GM12878 (cell line): ENCODE measurements at regions not wholly inside any gene's neighbourhood (a gene's known extent, or its start where the extent isn't known, plus 50 kb on each side); places are given as distances from the start of the nearest gene placed in this dataset.

Experiments used
- ATAC-seq: fragments of 200-7000 bp; cut with Tn5 transposase; 3 replicates; pipeline ENCODE4 v1.9.1; 2020; ENCODE audit warnings: mild to moderate bottlenecking, moderate library complexity
- BruUV-seq: library from RNA; stranded (reverse); fragments of 400-500 nt; replicated peaks from 2 replicates; lab custom pipeline; 2021; lab: Mats Ljungman, UMichigan
- CTCF ChIA-PET: fragments of 300-600 bp; sonication (Branson Sonifier 250); formaldehyde crosslinking; extraction: SDS; loops from one replicate; lab custom pipeline; 2021; ENCODE audit warnings: inconsistent platforms; lab: Yijun Ruan, JAX
- POLR2A ChIA-PET: fragments of 350-600 bp; formaldehyde crosslinking; extraction: SDS; loops from one replicate; lab custom pipeline; 2021; ENCODE audit warnings: inconsistent platforms; lab: Charles Lee
- RAD21 ChIA-PET: fragments of 300-600 bp; sonication (Branson Sonifier 250); formaldehyde crosslinking; loops from one replicate; lab custom pipeline; 2023; ENCODE audit warnings: antibody characterized with exemption; ENCODE audit not compliant: unreplicated experiment; lab: Charles Lee
- SMC1A ChIA-PET: fragments of 300-600 bp; sonication (Branson Sonifier 250); formaldehyde crosslinking; loops from one replicate; lab custom pipeline; 2023; ENCODE audit not compliant: unreplicated experiment, uncharacterized antibody; lab: Charles Lee
- DNase-seq: peaks from one replicate; pipeline ENCODE4 v3.0.0-alpha.2; 2011; ENCODE audit warnings: low read depth, low spot score
- FAIRE-seq: peaks from 3 replicates; lab custom pipeline; 2011; peaks lifted over from hg19 to GRCh38; lab: Jason Lieb, UNC
- H2AFZ ChIP-seq: 2 replicates; pipeline ENCODE4 v1.6.0; 2011; ENCODE audit warnings: low read depth, low read length, control low read depth; ENCODE audit not compliant: control insufficient read depth
- H3K27ac ChIP-seq: 2 replicates; pipeline ENCODE4 v1.5.1; 2011; ENCODE audit warnings: control low read depth; ENCODE audit not compliant: control insufficient read depth, insufficient read depth
- H3K27me3 ChIP-seq, 2 experiments: replicated peaks in 1 of 2; 2 replicates each; pipeline versions ENCODE4 v1.6.0 to v1.6.1; 2011; ENCODE audit warnings: low read length in 1 of 2; ENCODE audit not compliant: control insufficient read depth in 2 of 2, insufficient read depth in 2 of 2
- H3K36me3 ChIP-seq, 2 experiments: 2 replicates each; pipeline ENCODE4 v1.5.1; 2011; ENCODE audit warnings: low read length in 1 of 2; ENCODE audit not compliant: control insufficient read depth in 2 of 2, insufficient read depth in 2 of 2
- H3K4me1 ChIP-seq: 2 replicates; pipeline ENCODE4 v1.6.1; 2011; ENCODE audit warnings: mild to moderate bottlenecking, low read length, moderate library complexity, mixed read lengths; ENCODE audit not compliant: control insufficient read depth, insufficient read depth
- H3K4me2 ChIP-seq: 2 replicates; pipeline ENCODE4 v1.6.0; 2011; ENCODE audit warnings: control low read depth; ENCODE audit not compliant: control insufficient read depth, insufficient read depth
- H3K4me3 ChIP-seq: fragments of 200-600 bp; sonication (generic); 2 replicates; pipeline ENCODE4 v1.5.1; 2016
- H3K79me2 ChIP-seq: 2 replicates; pipeline ENCODE4 v1.6.0; 2011; ENCODE audit warnings: low read length; ENCODE audit not compliant: control insufficient read depth, insufficient read depth
- H3K9ac ChIP-seq: 2 replicates; pipeline ENCODE4 v1.8.0; 2011; ENCODE audit warnings: low read length, control low read depth, mixed read lengths; ENCODE audit not compliant: control insufficient read depth, insufficient read depth
- H3K9me3 ChIP-seq: replicated peaks from 3 replicates; pipeline ENCODE4 v1.5.1; 2011; ENCODE audit warnings: mild to moderate bottlenecking, low read length; ENCODE audit not compliant: control insufficient read depth, insufficient read depth
- H4K20me1 ChIP-seq: 2 replicates; pipeline ENCODE4 v1.6.0; 2011; ENCODE audit not compliant: control insufficient read depth, insufficient read depth
- BHLHE40 ChIP-seq, 2 experiments: fragments of 450-650 bp in 1 of 2; IDR thresholded peaks; 2 replicates each; pipeline ENCODE4 v1.6.1; 2011 to 2017; ENCODE audit warnings: low read depth in 2 of 2, borderline replicate concordance in 1 of 2, improper control_type of control experiment in 1 of 2, low read length in 1 of 2, mild to moderate bottlenecking in 1 of 2
- GATAD2B ChIP-seq: fragments of 450-650 bp; conservative IDR thresholded peaks from 2 replicates; pipeline ENCODE4 v1.6.1; 2017; ENCODE audit warnings: low read depth, mild to moderate bottlenecking, moderate library complexity
- HDAC2 ChIP-seq: fragments of 200-600 bp; sonication (generic); IDR thresholded peaks from 2 replicates; pipeline ENCODE4 v1.6.1; 2017
- MEF2A ChIP-seq: IDR thresholded peaks from 2 replicates; pipeline ENCODE4 v1.6.1; 2011; ENCODE audit warnings: low read depth, mild to moderate bottlenecking, low read length, moderate library complexity; ENCODE audit not compliant: insufficient read depth
- MTA2 ChIP-seq: fragments of 450-650 bp; IDR thresholded peaks from 2 replicates; pipeline ENCODE4 v1.6.1; 2016; ENCODE audit warnings: low read depth, mild to moderate bottlenecking, moderate library complexity
- SMAD5 ChIP-seq: IDR thresholded peaks from 2 replicates; pipeline ENCODE4 v1.6.1; 2016; ENCODE audit warnings: antibody characterized with exemption, low read depth
- WRNIP1 ChIP-seq: IDR thresholded peaks from 2 replicates; pipeline ENCODE4 v1.6.1; 2011; ENCODE audit warnings: low read depth, low read length, improper control_type of control experiment, borderline replicate concordance
- WGBS: methylation state at CpG from one replicate; pipeline ENCODE4 v1.1.6; 2016; ENCODE audit warnings: low lambda C conversion rate; ENCODE audit not compliant: insufficient replicate concordance, insufficient coverage; ENCODE audit errors: missing lambda C conversion rate; 5-methylcytosine and 5-hydroxymethylcytosine counted together
- in situ Hi-C: fragments of 300-500 bp; cut with MboI; formaldehyde crosslinking; loops from 9 replicates; pipeline ENCODE4 v1.14.3; 2018; ENCODE audit warnings: mixed read lengths
- intact Hi-C: fragments of 100-400 bp; cut with micrococcal nuclease; formaldehyde crosslinking; loops from one replicate; pipeline ENCODE4 v1.14.2; 2022; ENCODE audit not compliant: unreplicated experiment
- TF ChIP-seq, protein P1 (sequence below): IDR thresholded peaks from 2 replicates; pipeline ENCODE4 v1.6.1; 2012; ENCODE audit warnings: mild to moderate bottlenecking, low read depth, low read length
- TF ChIP-seq, protein P2 (sequence below): IDR thresholded peaks from 2 replicates; pipeline ENCODE4 v1.6.1; 2011; ENCODE audit warnings: borderline replicate concordance, low read depth, mild to moderate bottlenecking, moderate library complexity, mixed read lengths, low read length; ENCODE audit not compliant: insufficient read depth; ENCODE audit errors: extremely low read length

DNA sequence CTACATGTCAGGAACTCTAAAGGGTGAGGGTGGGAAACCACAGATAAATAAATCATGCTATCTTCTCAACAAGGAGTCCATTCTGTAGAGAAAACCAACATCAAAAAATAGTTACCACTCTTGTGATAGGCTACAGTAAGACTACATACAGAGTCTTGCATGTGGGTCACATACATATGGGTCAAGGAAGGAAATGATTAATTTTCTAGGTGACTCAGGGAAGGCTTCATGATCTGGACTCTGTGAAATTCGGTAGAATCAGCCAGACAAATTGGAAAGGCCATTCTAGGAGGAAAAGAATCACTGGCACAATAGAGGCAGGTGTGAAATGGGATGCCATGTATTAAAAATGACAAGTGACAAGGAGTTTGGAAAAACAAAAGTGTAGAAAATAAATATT is 638.9 kb downstream of the LIG4 start:
- BruUV-seq, result no TSS peak
- Histone ChIP-seq H2AFZ (no peak overlapping the region), H3K27me3 (no peaks in the 10 kb centered on the region), H3K4me2 (no peak overlapping the region), H4K20me1 (no peaks in the 10 kb centered on the region), H3K4me3 (no peak overlapping the region), H3K9ac (no peak overlapping the region), H3K79me2 (no peaks in the 10 kb centered on the region), H3K9me3 (no peaks in the 10 kb centered on the region), H3K4me1 (no peaks in the 10 kb centered on the region), H3K27ac (no peak overlapping the region), H3K36me3 (no peaks in the 10 kb centered on the region)
- POLR2A ChIA-PET, result no interaction called here
- ATAC-seq, result no peak
- SMC1A ChIA-PET, result no interaction called here
- FAIRE-seq, result no peak
- no peak for DNase-seq
- intact Hi-C loops, result no loop called here
- TF ChIP-seq SMAD5 (no peak), WRNIP1 (no peak), HDAC2 (no peak), GATAD2B (no peak), MEF2A (no peak), MTA2 (no peak), BHLHE40 (IDR thresholded peaks at IDR 0.05; ENCODE audit: borderline replicate concordance in 1 of 2, low read depth in 2 of 2, low read length in 1 of 2) (no peak)
- TF ChIP-seq, protein P1, sequence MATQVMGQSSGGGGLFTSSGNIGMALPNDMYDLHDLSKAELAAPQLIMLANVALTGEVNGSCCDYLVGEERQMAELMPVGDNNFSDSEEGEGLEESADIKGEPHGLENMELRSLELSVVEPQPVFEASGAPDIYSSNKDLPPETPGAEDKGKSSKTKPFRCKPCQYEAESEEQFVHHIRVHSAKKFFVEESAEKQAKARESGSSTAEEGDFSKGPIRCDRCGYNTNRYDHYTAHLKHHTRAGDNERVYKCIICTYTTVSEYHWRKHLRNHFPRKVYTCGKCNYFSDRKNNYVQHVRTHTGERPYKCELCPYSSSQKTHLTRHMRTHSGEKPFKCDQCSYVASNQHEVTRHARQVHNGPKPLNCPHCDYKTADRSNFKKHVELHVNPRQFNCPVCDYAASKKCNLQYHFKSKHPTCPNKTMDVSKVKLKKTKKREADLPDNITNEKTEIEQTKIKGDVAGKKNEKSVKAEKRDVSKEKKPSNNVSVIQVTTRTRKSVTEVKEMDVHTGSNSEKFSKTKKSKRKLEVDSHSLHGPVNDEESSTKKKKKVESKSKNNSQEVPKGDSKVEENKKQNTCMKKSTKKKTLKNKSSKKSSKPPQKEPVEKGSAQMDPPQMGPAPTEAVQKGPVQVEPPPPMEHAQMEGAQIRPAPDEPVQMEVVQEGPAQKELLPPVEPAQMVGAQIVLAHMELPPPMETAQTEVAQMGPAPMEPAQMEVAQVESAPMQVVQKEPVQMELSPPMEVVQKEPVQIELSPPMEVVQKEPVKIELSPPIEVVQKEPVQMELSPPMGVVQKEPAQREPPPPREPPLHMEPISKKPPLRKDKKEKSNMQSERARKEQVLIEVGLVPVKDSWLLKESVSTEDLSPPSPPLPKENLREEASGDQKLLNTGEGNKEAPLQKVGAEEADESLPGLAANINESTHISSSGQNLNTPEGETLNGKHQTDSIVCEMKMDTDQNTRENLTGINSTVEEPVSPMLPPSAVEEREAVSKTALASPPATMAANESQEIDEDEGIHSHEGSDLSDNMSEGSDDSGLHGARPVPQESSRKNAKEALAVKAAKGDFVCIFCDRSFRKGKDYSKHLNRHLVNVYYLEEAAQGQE, result no peak
- TF ChIP-seq, protein P2, sequence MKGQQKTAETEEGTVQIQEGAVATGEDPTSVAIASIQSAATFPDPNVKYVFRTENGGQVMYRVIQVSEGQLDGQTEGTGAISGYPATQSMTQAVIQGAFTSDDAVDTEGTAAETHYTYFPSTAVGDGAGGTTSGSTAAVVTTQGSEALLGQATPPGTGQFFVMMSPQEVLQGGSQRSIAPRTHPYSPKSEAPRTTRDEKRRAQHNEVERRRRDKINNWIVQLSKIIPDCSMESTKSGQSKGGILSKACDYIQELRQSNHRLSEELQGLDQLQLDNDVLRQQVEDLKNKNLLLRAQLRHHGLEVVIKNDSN, result no peak
- 0% methylated on average over 1 of the region's 1 CpG for WGBS
- RAD21 ChIA-PET, result no interaction called here
- in situ Hi-C loops, result no loop called here
- CTCF ChIA-PET, result no interaction called here
